C4-2B (cell line): ENCODE measurements at regions not wholly inside any gene's neighbourhood (a gene's known extent, or its start where the extent isn't known, plus 50 kb on each side); places are given as distances from the start of the nearest gene placed in this dataset.

Experiments used
- H3K27ac ChIP-seq: fragments of 450-650 bp; 2 replicates; pipeline ENCODE4 v1.5.1; 2017
- CTCF ChIP-seq: fragments of 450-650 bp; conservative IDR thresholded peaks from 2 replicates; pipeline ENCODE4 v1.5.1; 2017; ENCODE audit warnings: mild to moderate bottlenecking
- ZFX ChIP-seq: fragments of 450-650 bp; IDR thresholded peaks from 2 replicates; pipeline ENCODE4 v1.6.1; 2017

GRCh38 chr5:135181653-135182052 is 147.6 kb upstream of the PITX1 start:
- no peak overlapping the region for H3K27ac ChIP-seq
- TF ChIP-seq CTCF (no peak), ZFX (no peak)

DNA sequence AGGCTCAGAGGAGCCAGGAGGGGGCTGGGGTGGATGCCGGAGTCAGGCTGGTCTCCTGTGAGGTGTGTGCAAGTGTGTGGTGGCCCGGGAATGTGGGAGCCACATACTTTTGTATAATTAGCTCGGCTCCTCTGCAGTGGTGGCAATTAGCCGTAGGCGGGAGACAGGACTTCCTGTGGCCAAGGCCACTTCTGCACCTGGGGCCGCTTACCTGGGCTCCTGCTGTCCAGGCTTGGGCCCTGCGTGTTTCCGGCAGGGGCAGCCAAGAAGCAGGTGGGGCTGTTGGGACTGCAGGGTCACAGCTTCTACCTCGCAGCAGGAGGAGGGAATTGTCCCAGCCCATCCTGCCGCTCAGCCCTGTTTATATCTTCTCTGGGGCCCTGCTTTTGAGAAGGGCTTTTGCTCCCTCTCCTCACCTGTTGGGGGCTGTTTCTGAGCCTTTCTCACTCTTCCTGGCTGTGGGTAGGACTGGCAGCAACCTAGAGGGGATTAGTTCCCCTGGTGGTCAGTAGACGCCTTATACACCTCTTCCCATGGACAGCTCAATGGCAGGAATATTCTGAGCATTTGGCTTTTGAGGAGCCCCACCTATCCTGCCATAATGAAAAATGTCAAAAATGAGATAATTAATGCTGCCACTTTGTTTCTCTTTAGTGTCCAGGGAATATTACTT is 145.4 kb upstream of the PITX1 start:
- TF ChIP-seq ZFX, result no peak
- TF ChIP-seq CTCF, result no peak

DNA sequence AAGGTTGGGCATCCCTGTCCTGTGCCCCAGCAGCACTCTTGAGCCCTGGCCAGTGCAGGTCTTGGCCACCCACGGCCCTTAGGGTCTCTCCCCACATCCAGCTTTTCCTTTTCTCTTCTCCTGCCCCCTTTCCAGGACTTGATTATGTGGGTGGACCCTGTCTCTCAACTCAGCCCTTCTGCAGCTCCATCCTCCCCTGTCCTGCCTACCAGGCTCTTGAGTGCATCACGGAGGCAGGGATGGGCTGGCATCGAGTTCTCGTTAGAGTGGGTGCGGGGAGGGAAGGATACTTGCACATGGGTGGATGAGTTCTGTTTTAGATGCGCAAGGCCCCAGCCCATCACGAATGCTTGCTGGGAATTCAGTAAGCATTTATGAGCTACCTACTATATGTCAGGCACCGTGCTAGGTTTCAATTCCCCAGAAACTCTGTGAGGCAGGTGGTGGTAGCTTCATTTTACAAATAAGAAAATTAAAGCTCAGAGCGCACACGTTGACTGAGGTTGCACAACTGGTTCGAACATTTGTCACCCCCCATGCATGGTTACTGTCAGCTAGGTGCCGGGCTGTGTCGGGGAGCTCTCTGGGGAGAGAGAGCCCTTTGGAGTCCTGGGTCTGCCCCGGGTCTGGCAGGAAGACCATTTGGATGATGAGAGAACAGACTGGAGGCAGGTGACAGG is 144.6 kb upstream of the PITX1 start:
- H3K27ac ChIP-seq, result no peak overlapping the region
- TF ChIP-seq ZFX (no peak), CTCF (no peak)

More for the DNA sequence above, 145.4 kb upstream of the PITX1 start:
- H3K27ac ChIP-seq, result no peak overlapping the region

- H3K27ac ChIP-seq, result no peak overlapping the region
- TF ChIP-seq CTCF, result no peak
- TF ChIP-seq ZFX, result no peak
Measured at GRCh38 chr5:135177591-135177990, 143.6 kb upstream of the PITX1 start.

- TF ChIP-seq ZFX, result no peak
- TF ChIP-seq CTCF, result no peak
- H3K27ac ChIP-seq, result no peak overlapping the region
Measured at GRCh38 chr5:135176991-135177390, 143.0 kb upstream of the PITX1 start.

DNA sequence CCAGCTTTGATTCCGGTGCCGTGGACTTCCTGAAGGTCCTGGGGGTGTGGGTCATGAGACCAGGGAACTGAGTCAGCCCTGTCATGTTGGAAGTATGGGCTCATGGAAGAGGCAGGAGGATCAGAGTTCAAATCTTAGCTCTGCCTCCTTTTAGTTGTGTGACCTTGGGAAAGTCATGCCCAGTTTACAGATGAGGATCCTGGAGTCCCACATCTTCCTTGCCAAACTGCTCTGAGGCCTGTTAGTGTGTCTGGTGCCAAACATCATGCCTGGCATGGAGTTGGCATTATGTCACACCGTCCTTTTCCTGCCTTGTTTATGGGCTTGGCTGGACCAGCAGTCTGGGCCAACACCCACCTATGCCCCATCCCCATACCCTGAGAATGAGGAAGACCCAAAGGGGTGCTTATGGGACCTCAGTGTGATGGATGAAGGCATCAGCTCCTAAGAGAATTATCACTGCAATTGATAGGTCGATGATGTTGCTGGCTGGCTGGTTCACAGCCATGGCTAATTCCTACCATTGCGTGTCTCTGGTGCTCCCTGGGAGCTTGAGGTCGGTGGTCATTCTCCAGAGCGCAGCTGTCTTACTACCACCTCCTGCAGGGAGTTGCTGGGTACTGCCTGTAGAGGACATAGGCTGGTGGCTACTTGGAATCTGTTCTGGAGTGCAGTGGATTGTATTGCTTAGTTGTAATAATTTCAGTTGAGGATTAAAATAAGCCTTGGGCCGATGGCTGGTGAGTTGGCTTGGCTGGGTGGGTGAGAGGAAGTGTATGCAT is 140.5 kb upstream of the PITX1 start:
- TF ChIP-seq ZFX (no peak), CTCF (no peak)
- no peak overlapping the region for H3K27ac ChIP-seq
